T-cell (primary cell): ENCODE measurements at regions not wholly inside any gene's neighbourhood (a gene's known extent, or its start where the extent isn't known, plus 50 kb on each side); places are given as distances from the start of the nearest gene placed in this dataset.
"Not testable (repeated sequence)": the region's sequence is repeated elsewhere in the genome, so short reads cannot be mapped to it uniquely, and the experiment has no call there.

Experiments used
- ATAC-seq, 4 experiments: fragments of 200-7000 bp in 3 of 4; fragments of 150-1000 bp in 1 of 4; cut with Tn5 transposase; replicated peaks in 1 of 4; 1 replicate in 3 of 4; 2 replicates in 1 of 4; pipeline ENCODE4 v1.10.0; 2021; ENCODE audit warnings: moderate library complexity in 3 of 4, mild to moderate bottlenecking in 2 of 4, moderate number of reproducible peaks in 1 of 4
- CTCF ChIA-PET, 2 donors: fragments of 300-600 bp; sonication (Branson Sonifier 250); formaldehyde crosslinking; loops; one replicate each; lab custom pipeline; 2022; ENCODE audit warnings: antibody characterized with exemption in 2 of 2; lab: Charles Lee
- POLR2A ChIA-PET, 2 donors: fragments of 300-600 bp; sonication (Branson Sonifier 250); formaldehyde crosslinking; loops; one replicate each; lab custom pipeline; 2022; ENCODE audit warnings: antibody characterized with exemption in 2 of 2; lab: Charles Lee
- DNase-seq, 35 experiments: peaks; one replicate each; pipeline versions ENCODE4 v3.0.0 to v3.0.0-alpha.2; 2013 to 2023
- H3K27ac ChIP-seq: one replicate; pipeline ENCODE4 v1.5.1; 2013; ENCODE audit warnings: low read length
- H3K27me3 ChIP-seq, 2 experiments: replicated peaks in 1 of 2; 1 replicate in 1 of 2; 2 replicates in 1 of 2; pipeline versions ENCODE4 v1.6.1 to v1.7.0; 2013; ENCODE audit warnings: low read length in 1 of 2, mixed read lengths in 1 of 2; ENCODE audit not compliant: control insufficient read depth in 2 of 2, insufficient read depth in 2 of 2; ENCODE audit errors: extremely low read depth in 1 of 2
- H3K36me3 ChIP-seq, 2 donors: 1 replicate in 1 of 2; 2 replicates in 1 of 2; pipeline versions ENCODE4 v1.6.1 to v1.7.0; 2013; ENCODE audit warnings: low read length in 1 of 2; ENCODE audit not compliant: control insufficient read depth in 2 of 2, insufficient read depth in 1 of 2; ENCODE audit errors: extremely low read depth in 1 of 2
- H3K4me1 ChIP-seq, 2 experiments: 1 replicate in 1 of 2; 2 replicates in 1 of 2; pipeline versions ENCODE4 v1.6.1 to v1.7.0; 2013; ENCODE audit warnings: low read length in 2 of 2, mixed read lengths in 1 of 2; ENCODE audit not compliant: insufficient read depth in 2 of 2, control insufficient read depth in 1 of 2; ENCODE audit errors: extremely low read depth in 1 of 2
- H3K4me3 ChIP-seq, 2 donors: 1 replicate in 1 of 2; 2 replicates in 1 of 2; pipeline versions ENCODE4 v1.5.1 to v1.7.0; 2013; ENCODE audit warnings: mild to moderate bottlenecking in 2 of 2, low read length in 1 of 2, moderate library complexity in 1 of 2; ENCODE audit not compliant: control insufficient read depth in 1 of 2; ENCODE audit errors: extremely low read depth in 1 of 2
- H3K9me3 ChIP-seq: 2 replicates; pipeline ENCODE4 v1.7.0; 2013
- H3K27ac Mint-ChIP-seq, 2 donors: one replicate each; pipeline ENCODE4 v1.8.0; 2020 to 2021; ENCODE audit warnings: mild to moderate bottlenecking in 2 of 2, mixed read lengths in 2 of 2
- H3K27me3 Mint-ChIP-seq, 2 donors: one replicate each; pipeline ENCODE4 v1.8.0; 2021 to 2022; ENCODE audit warnings: mixed read lengths in 2 of 2
- H3K36me3 Mint-ChIP-seq: one replicate; pipeline ENCODE4 v1.8.0; 2021; ENCODE audit warnings: mixed read lengths
- H3K4me1 Mint-ChIP-seq, 3 donors: one replicate each; pipeline ENCODE4 v1.8.0; 2020 to 2022; ENCODE audit warnings: mixed read lengths in 3 of 3, mild to moderate bottlenecking in 1 of 3
- H3K4me3 Mint-ChIP-seq, 3 donors: one replicate each; pipeline ENCODE4 v1.8.0; 2020 to 2022; ENCODE audit warnings: mild to moderate bottlenecking in 3 of 3, mixed read lengths in 3 of 3, moderate library complexity in 3 of 3
- H3K9me3 Mint-ChIP-seq, 3 donors: one replicate each; pipeline ENCODE4 v1.8.0; 2020 to 2022; ENCODE audit warnings: mixed read lengths in 3 of 3
- WGBS: methylation state at CpG from one replicate; pipeline ENCODE4 v1.1.5; 2013; ENCODE audit warnings: missing lambda C conversion rate; ENCODE audit not compliant: insufficient coverage; 5-methylcytosine and 5-hydroxymethylcytosine counted together

GRCh38 chr1:22210636-22211035, 67.7 kb upstream of the WNT4 start:
- DNase-seq (no peak), ATAC-seq (no peak)
- ChIA-PET POLR2A (no interaction called here), CTCF (no interaction called here)
- peak overlapping the region in 1 of 2 donors; percentile 17 for H3K27ac Mint-ChIP-seq
- no peaks in the 10 kb centered on the region for H3K36me3 ChIP-seq
- H3K27me3 ChIP-seq: peaks cover 7 to 67% of the 10 kb centered on the region in 2 experiments
- peaks cover 71 to 80% of the 10 kb centered on the region in 2 donors for H3K27me3 Mint-ChIP-seq
- H3K9me3 Mint-ChIP-seq: no peaks in the 10 kb centered on the region
- no peaks in the 10 kb centered on the region for H3K4me1 Mint-ChIP-seq
- WGBS: 41% methylated on average over 6 of the region's 7 CpGs
- no peak overlapping the region for H3K27ac ChIP-seq
- H3K9me3 ChIP-seq: no peaks in the 10 kb centered on the region
- H3K4me3 Mint-ChIP-seq: no peak overlapping the region
- no peaks in the 10 kb centered on the region for H3K4me1 ChIP-seq
- no peak overlapping the region for H3K4me3 ChIP-seq
- H3K36me3 Mint-ChIP-seq: no peaks in the 10 kb centered on the region

- H3K9me3 Mint-ChIP-seq, H3K4me3 Mint-ChIP-seq, H3K9me3 ChIP-seq, H3K4me3 ChIP-seq, CTCF ChIA-PET, H3K4me1 ChIP-seq, ATAC-seq, H3K27ac Mint-ChIP-seq, H3K4me1 Mint-ChIP-seq, H3K27ac ChIP-seq, H3K36me3 Mint-ChIP-seq, DNase-seq, H3K36me3 ChIP-seq: not testable (repeated sequence)
- H3K27me3 ChIP-seq: peaks cover 7 to 65% of the 10 kb centered on the region in 2 experiments
- POLR2A ChIA-PET: interaction anchor here in 1 of 2 donors (0.7 kb wide), 1 partner anchor 65 kb away, joined by 4 read pairs; no protein-coding TSS in a partner anchor
- 100% methylated on average over 2 of the region's 6 CpGs for WGBS
- peaks cover 71 to 76% of the 10 kb centered on the region in 2 donors for H3K27me3 Mint-ChIP-seq
Measured at GRCh38 chr1:22211459-22211858, 68.6 kb upstream of the WNT4 start.

- no peaks in the 10 kb centered on the region for H3K9me3 ChIP-seq
- no peak overlapping the region for H3K27ac ChIP-seq
- POLR2A ChIA-PET: no interaction called here
- H3K27me3 Mint-ChIP-seq: peaks cover 60 to 68% of the 10 kb centered on the region in 2 donors
- no peaks in the 10 kb centered on the region for H3K4me1 Mint-ChIP-seq
- H3K4me1 ChIP-seq: no peaks in the 10 kb centered on the region
- H3K36me3 ChIP-seq: no peaks in the 10 kb centered on the region
- no peak overlapping the region for H3K4me3 Mint-ChIP-seq
- no peaks in the 10 kb centered on the region for H3K36me3 Mint-ChIP-seq
- ATAC-seq (no peak), DNase-seq (no peak)
- no peak overlapping the region for H3K27ac Mint-ChIP-seq
- H3K9me3 Mint-ChIP-seq: no peaks in the 10 kb centered on the region
- peaks cover 7 to 54% of the 10 kb centered on the region in 2 experiments for H3K27me3 ChIP-seq
- CTCF ChIA-PET: no interaction called here
- 57% methylated on average over 11 of the region's 20 CpGs for WGBS
- H3K4me3 ChIP-seq: no peak overlapping the region
Measured at GRCh38 chr1:22212400-22213233, 69.7 kb upstream of the WNT4 start.

- Mint-ChIP-seq H3K27ac (no peak overlapping the region), H3K36me3 (no peaks in the 10 kb centered on the region), H3K4me1 (no peaks in the 10 kb centered on the region), H3K9me3 (no peaks in the 10 kb centered on the region), H3K27me3 (peaks cover 39 to 45% of the 10 kb centered on the region in 2 donors), H3K4me3 (no peak overlapping the region)
- ATAC-seq (no peak), DNase-seq (no peak)
- Histone ChIP-seq H3K9me3 (no peaks in the 10 kb centered on the region), H3K4me3 (no peak overlapping the region), H3K36me3 (no peaks in the 10 kb centered on the region), H3K4me1 (no peaks in the 10 kb centered on the region), H3K27me3 (peaks cover 2 to 29% of the 10 kb centered on the region in 2 experiments), H3K27ac (no peak overlapping the region)
- CTCF ChIA-PET: no interaction called here
- 78% methylated on average over 11 of the region's 12 CpGs for WGBS
- POLR2A ChIA-PET: no interaction called here
Measured at GRCh38 chr1:22216210-22216883, 73.5 kb upstream of the WNT4 start.

- Histone ChIP-seq H3K9me3 (no peaks in the 10 kb centered on the region), H3K36me3 (no peaks in the 10 kb centered on the region), H3K4me1 (no peaks in the 10 kb centered on the region), H3K27me3 (peaks cover 2 to 23% of the 10 kb centered on the region in 2 experiments), H3K27ac (no peak overlapping the region), H3K4me3 (no peak overlapping the region)
- 64% methylated on average over 2 of the region's 3 CpGs for WGBS
- H3K36me3 Mint-ChIP-seq: no peaks in the 10 kb centered on the region
- ATAC-seq (no peak), DNase-seq (no peak)
- ChIA-PET POLR2A (no interaction called here), CTCF (no interaction called here)
- H3K27me3 Mint-ChIP-seq: peaks cover 33 to 43% of the 10 kb centered on the region in 2 donors
- no peaks in the 10 kb centered on the region for H3K4me1 Mint-ChIP-seq
- H3K9me3 Mint-ChIP-seq: no peaks in the 10 kb centered on the region
- no peak overlapping the region for H3K27ac Mint-ChIP-seq
- H3K4me3 Mint-ChIP-seq: no peak overlapping the region
Measured at GRCh38 chr1:22216966-22217365, 74.1 kb upstream of the WNT4 start.

- Histone ChIP-seq H3K9me3 (no peaks in the 10 kb centered on the region), H3K4me1 (no peaks in the 10 kb centered on the region), H3K27me3 (peaks cover 2 to 13% of the 10 kb centered on the region in 2 experiments), H3K36me3 (no peaks in the 10 kb centered on the region), H3K4me3 (no peak overlapping the region), H3K27ac (no peak overlapping the region)
- H3K27me3 Mint-ChIP-seq: peaks cover 25 to 36% of the 10 kb centered on the region in 2 donors
- ChIA-PET POLR2A (no interaction called here), CTCF (no interaction called here)
- H3K9me3 Mint-ChIP-seq: no peaks in the 10 kb centered on the region
- no peaks in the 10 kb centered on the region for H3K4me1 Mint-ChIP-seq
- ATAC-seq: peak in 1 of 4 experiments; percentile 6
- no peaks in the 10 kb centered on the region for H3K36me3 Mint-ChIP-seq
- H3K4me3 Mint-ChIP-seq: no peak overlapping the region
- WGBS: 73% methylated on average over 15 of the region's 19 CpGs
- DNase-seq: no peak
- no peak overlapping the region for H3K27ac Mint-ChIP-seq
Measured at GRCh38 chr1:22217811-22218460, 75.0 kb upstream of the WNT4 start.
